Spinal cord (tissue), 9 donors: ENCODE measurements at regions not wholly inside any gene's neighbourhood (a gene's known extent, or its start where the extent isn't known, plus 50 kb on each side); places are given as distances from the start of the nearest gene placed in this dataset.
"Not testable (repeated sequence)": the region's sequence is repeated elsewhere in the genome, so short reads cannot be mapped to it uniquely, and the experiment has no call there.

Experiments
- DNase-seq, 6 donors: peaks; one replicate each; pipeline versions ENCODE4 v3.0.0 to v3.0.0-alpha.2; 2013 to 2015; ENCODE audit warnings: low spot score in 6 of 6, low read depth in 4 of 6
- H3K27ac ChIP-seq: one replicate; pipeline ENCODE4 v1.5.1; 2013; ENCODE audit warnings: low read depth, low read length, control low read depth
- H3K27me3 ChIP-seq: one replicate; pipeline ENCODE4 v1.6.1; 2013; ENCODE audit warnings: low read length; ENCODE audit not compliant: control insufficient read depth, insufficient read depth
- H3K36me3 ChIP-seq: one replicate; pipeline ENCODE4 v1.6.1; 2013; ENCODE audit warnings: low read length; ENCODE audit not compliant: control insufficient read depth, insufficient read depth
- H3K4me1 ChIP-seq: one replicate; pipeline ENCODE4 v1.6.1; 2013; ENCODE audit warnings: low read length; ENCODE audit not compliant: control insufficient read depth, insufficient read depth
- H3K4me3 ChIP-seq: one replicate; pipeline ENCODE4 v1.5.1; 2013; ENCODE audit warnings: low read depth, low read length, control low read depth
- H3K9me3 ChIP-seq: one replicate; pipeline ENCODE4 v1.6.1; 2013; ENCODE audit warnings: low read length; ENCODE audit not compliant: control insufficient read depth, insufficient read depth
- WGBS: methylation state at CpG from one replicate; pipeline ENCODE4 v1.1.5; 2013; ENCODE audit warnings: missing lambda C conversion rate; ENCODE audit not compliant: insufficient coverage; 5-methylcytosine and 5-hydroxymethylcytosine counted together
- donor health status: healthy.

- H3K27ac ChIP-seq: no peak overlapping the region
- no peaks in the 10 kb centered on the region for H3K27me3 ChIP-seq
- H3K4me3 ChIP-seq: no peak overlapping the region
- 83% methylated on average over 4 of the region's 4 CpGs for WGBS
- H3K4me1 ChIP-seq: no peaks in the 10 kb centered on the region
- no peak for DNase-seq
- no peaks in the 10 kb centered on the region for H3K36me3 ChIP-seq
- no peaks in the 10 kb centered on the region for H3K9me3 ChIP-seq
These were observed 267.4 kb upstream of the PELI2 start for GRCh38 chr14:55850825-55851241.

DNA sequence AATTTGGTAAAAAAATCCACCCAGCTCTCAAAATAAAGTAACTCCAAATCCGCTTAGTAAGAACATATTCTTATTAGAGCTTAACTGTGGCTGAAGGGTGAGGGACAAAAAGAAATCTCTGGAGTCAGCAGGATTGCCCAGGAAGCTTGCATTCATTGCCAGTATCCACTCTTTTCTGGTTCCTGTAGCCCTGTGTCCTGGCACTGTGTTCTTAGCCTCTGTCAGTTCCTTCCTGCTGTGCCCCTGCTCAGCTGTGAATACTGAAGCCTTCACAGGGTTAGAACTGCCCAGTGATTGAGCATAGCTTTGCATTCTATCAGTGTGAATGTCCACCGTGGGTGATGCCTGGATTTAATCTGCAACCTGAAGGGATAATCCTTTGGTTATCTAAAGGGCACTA, 266.9 kb upstream of the PELI2 start:
- no peaks in the 10 kb centered on the region for H3K4me1 ChIP-seq
- no peak overlapping the region for H3K4me3 ChIP-seq
- no peaks in the 10 kb centered on the region for H3K36me3 ChIP-seq
- H3K9me3 ChIP-seq: no peaks in the 10 kb centered on the region
- WGBS: no CpG with 5 or more reads among the region's 2 CpGs
- peak in 2 of 6 donors; percentile 9 to 43 for DNase-seq
- H3K27ac ChIP-seq: no peak overlapping the region
- no peaks in the 10 kb centered on the region for H3K27me3 ChIP-seq

DNA sequence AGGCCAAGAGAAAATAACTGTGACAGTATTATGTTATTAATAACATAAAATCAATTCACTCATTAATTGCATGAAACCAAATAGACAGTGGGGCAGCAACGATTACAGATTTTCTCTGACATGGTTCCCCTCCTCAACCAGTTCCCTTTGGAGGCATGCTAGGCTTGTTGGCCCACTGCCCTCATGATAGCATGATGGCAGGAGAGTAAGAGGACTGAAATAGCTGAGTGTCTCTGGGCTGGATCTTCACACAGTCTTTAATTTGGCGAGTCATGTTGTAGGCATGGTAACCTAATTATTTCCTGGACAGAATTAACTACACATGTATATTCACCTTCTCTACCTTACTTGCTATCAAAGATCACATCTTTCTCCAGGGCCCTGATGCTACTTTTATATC, 266.2 kb upstream of the PELI2 start:
- H3K4me3 ChIP-seq: no peak overlapping the region
- DNase-seq: no peak
- no peaks in the 10 kb centered on the region for H3K4me1 ChIP-seq
- H3K27me3 ChIP-seq: no peaks in the 10 kb centered on the region
- H3K36me3 ChIP-seq: no peaks in the 10 kb centered on the region
- no peak overlapping the region for H3K27ac ChIP-seq
- no CpG with 5 or more reads among the region's 2 CpGs for WGBS
- no peaks in the 10 kb centered on the region for H3K9me3 ChIP-seq

DNA sequence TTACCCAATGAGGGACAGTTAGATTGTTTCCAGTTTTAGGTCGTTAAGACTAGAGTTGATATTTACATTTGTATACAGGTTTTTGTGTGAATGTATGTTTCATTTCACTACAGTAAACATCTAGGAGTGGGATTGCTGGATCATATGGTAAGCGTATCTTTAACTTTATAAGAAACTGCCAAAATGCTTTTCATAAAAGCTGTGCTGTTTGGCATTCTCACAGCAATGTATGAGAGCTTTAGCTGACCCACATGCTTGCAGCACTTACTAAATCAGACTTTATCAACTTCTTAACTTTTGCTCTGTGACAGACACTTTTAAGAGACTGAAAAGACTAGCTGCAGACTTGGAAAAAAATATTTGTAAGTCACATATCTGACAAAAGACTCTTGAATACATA, 262.5 kb upstream of the PELI2 start:
- no CpG with 5 or more reads among the region's 2 CpGs for WGBS
- Histone ChIP-seq H3K4me1 (no peaks in the 10 kb centered on the region), H3K27me3 (no peaks in the 10 kb centered on the region), H3K36me3 (no peaks in the 10 kb centered on the region), H3K9me3 (peaks cover 4% of the 10 kb centered on the region), H3K27ac (no peak overlapping the region), H3K4me3 (no peak overlapping the region)
- peak in 1 of 6 donors; percentile 73 for DNase-seq

- no peaks in the 10 kb centered on the region for H3K27me3 ChIP-seq
- no peak overlapping the region for H3K4me3 ChIP-seq
- H3K36me3 ChIP-seq: no peaks in the 10 kb centered on the region
- no peak for DNase-seq
- WGBS: no CpG with 5 or more reads among the region's 2 CpGs
- peaks cover 5% of the 10 kb centered on the region for H3K9me3 ChIP-seq
- H3K27ac ChIP-seq: no peak overlapping the region
- H3K4me1 ChIP-seq: no peaks in the 10 kb centered on the region
These were observed 259.6 kb upstream of the PELI2 start for GRCh38 chr14:55858604-55859003.

DNA sequence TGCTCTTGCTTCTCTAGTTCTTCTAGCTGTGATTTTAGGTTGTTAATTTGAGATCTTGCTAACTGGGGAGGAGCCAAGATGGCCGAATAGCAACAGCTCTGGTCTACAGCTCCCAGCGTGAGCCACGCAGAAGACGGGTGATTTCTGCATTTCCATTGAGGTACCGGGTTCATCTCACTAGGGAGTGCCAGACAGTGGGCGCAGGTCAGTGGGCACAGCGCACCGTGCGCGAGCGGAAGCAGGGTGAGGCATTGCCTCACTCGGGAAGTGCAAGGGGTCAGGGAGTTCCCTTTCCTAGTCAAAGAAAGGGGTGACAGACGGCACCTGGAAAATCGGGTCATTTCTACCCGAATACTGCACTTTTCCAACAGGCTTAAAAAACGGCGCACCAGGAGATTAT, 256.6 kb upstream of the PELI2 start:
- H3K27ac ChIP-seq, DNase-seq, H3K4me1 ChIP-seq, H3K36me3 ChIP-seq, H3K27me3 ChIP-seq, H3K9me3 ChIP-seq, H3K4me3 ChIP-seq: not testable (repeated sequence)
- 96% methylated on average over 12 of the region's 17 CpGs for WGBS

GRCh38 chr14:55864890-55865655, 253.1 kb upstream of the PELI2 start:
- WGBS: 88% methylated on average over 17 of the region's 22 CpGs
- DNase-seq: no peak
- H3K9me3 ChIP-seq: peaks cover 4% of the 10 kb centered on the region
- no peak overlapping the region for H3K4me3 ChIP-seq
- H3K36me3 ChIP-seq: no peaks in the 10 kb centered on the region
- H3K27ac ChIP-seq: no peak overlapping the region
- H3K27me3 ChIP-seq: no peaks in the 10 kb centered on the region
- H3K4me1 ChIP-seq: no peaks in the 10 kb centered on the region

DNA sequence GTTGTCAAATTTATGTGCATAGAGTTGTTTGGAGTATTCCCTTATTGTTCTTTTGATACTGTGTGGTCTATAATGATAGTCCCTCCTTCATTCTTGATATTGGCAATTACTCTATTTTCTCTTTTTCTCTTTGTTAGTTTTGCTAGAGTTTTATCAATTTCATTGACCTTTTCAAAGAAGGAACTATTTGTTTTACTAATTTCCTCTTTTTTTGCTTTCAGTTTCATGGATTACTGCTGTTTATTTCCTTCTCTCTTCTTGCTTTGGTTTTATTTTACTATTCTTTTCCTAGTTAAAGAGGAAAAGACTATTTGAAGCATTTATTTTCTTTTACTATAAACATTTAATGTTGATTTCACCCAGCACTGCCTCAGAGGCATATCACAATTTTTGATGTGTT, 250.9 kb upstream of the PELI2 start:
- H3K27ac ChIP-seq: no peak overlapping the region
- no peaks in the 10 kb centered on the region for H3K4me1 ChIP-seq
- no peak overlapping the region for H3K4me3 ChIP-seq
- H3K9me3 ChIP-seq: no peaks in the 10 kb centered on the region
- no peaks in the 10 kb centered on the region for H3K27me3 ChIP-seq
- no peak for DNase-seq
- H3K36me3 ChIP-seq: no peaks in the 10 kb centered on the region

DNA sequence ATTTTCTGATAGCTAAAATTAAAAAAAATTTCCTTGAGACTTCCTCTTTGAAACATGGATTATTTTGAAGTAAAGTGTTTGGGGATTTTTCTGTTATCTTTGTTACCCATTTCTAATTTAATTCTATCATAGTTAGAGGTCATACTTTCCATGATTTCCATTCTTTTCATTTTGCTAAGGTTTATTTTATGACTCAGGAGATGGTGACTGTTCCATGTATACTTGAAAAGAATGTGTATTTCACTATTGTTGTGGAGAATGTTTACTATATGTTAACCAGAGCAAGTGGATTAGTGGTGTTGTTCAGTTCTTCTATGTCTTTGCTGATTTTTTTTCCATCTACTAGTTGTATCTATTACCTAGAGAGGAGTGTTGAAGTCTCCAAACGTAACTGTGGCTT, 250.5 kb upstream of the PELI2 start:
- H3K9me3 ChIP-seq: no peaks in the 10 kb centered on the region
- WGBS: no CpG with 5 or more reads among the region's 1 CpG
- no peaks in the 10 kb centered on the region for H3K36me3 ChIP-seq
- no peak overlapping the region for H3K4me3 ChIP-seq
- peaks cover 4% of the 10 kb centered on the region for H3K4me1 ChIP-seq
- no peak overlapping the region for H3K27ac ChIP-seq
- H3K27me3 ChIP-seq: no peaks in the 10 kb centered on the region
- no peak for DNase-seq

GRCh38 chr14:55869397-55870049, 248.7 kb upstream of the PELI2 start:
- Histone ChIP-seq H3K4me3 (no peak overlapping the region), H3K9me3 (no peaks in the 10 kb centered on the region), H3K27me3 (no peaks in the 10 kb centered on the region), H3K27ac (no peak overlapping the region), H3K4me1 (peaks cover 10% of the 10 kb centered on the region), H3K36me3 (no peaks in the 10 kb centered on the region)
- no CpG with 5 or more reads among the region's 2 CpGs for WGBS
- DNase-seq: no peak
